ENCODE measurements at regions not wholly inside any gene's neighbourhood (a gene's known extent, or its start where the extent isn't known, plus 50 kb on each side); places are given as distances from the start of the nearest gene placed in this dataset.

DNA sequence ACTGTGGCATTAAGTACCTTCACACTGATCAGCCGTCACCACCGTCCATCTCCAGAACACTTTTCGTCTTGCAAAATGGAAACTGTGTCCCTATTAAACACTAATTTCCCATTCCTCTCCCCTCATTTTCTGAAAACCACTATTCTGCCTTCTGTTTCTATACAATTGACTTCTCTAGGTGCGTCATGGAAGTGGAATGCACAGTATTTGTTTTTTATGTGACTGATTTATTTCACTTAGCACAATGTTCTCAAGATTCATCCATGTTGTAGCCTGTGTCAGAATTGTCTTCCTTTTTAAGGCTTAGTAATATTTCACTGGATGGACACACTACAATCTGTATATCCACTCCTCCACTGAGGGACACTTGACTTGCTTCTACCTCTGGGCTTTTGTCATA, 53.8 kb upstream of the PDE10A start:
- ChIA-PET POLR2A (no interaction called here), CTCF (no interaction called here)
- TF ChIP-seq ZNF396 (CRISPR knock-in tag; IDR thresholded peaks at IDR 0.05; ENCODE audit: borderline replicate concordance) = no peak
- no peak for TF ChIP-seq HMGA2 (CRISPR knock-in tag; IDR thresholded peaks at IDR 0.05)
- H3K36me3 Mint-ChIP-seq = no peaks in the 10 kb centered on the region
- no peak overlapping the region for H3K4me3 Mint-ChIP-seq
- H3K27ac Mint-ChIP-seq = no peak overlapping the region
- no peaks in the 10 kb centered on the region for H3K4me1 Mint-ChIP-seq
- DNase-seq (ENCODE audit: low spot score) = no peak
- H3K9me3 Mint-ChIP-seq = no peaks in the 10 kb centered on the region
- ATAC-seq = no peak
- peaks cover under 1% of the 10 kb centered on the region; the same call in 1 of the 2 replicates for H3K27me3 Mint-ChIP-seq (ENCODE audit: low read depth)

DNA sequence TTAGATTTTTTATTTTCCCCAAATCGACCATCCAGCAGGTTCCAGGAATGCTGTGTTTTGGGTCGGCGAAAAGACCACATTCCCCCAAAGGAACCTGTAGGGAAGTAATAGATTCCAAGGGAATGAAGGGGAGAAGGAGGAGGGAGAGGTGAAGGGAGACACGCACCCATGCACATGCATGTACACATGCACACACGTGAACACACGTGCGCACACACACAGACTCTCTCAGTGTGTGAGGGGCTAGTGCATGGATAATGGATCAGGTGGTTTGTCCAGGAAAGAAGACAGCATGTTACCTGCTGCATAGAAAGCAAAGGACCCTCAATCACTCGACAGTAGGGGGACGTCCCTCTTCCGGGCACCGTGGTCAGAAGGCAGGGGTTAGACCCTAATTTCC, 52.4 kb upstream of the PDE10A start:
- Mint-ChIP-seq H3K27me3 (ENCODE audit: low read depth) (peaks cover 4% of the 10 kb centered on the region; the same call in 1 of the 2 replicates), H3K9me3 (no peaks in the 10 kb centered on the region), H3K27ac (no peak overlapping the region), H3K36me3 (no peaks in the 10 kb centered on the region), H3K4me3 (no peak overlapping the region), H3K4me1 (peaks cover 5% of the 10 kb centered on the region)
- CTCF ChIA-PET = no interaction called here
- ATAC-seq (no peak), DNase-seq (ENCODE audit: low spot score) (no peak)
- POLR2A ChIA-PET = no interaction called here
- TF ChIP-seq ETV6 (CRISPR knock-in tag; IDR thresholded peaks at IDR 0.05) = no peak
- TF ChIP-seq MYBL2 (CRISPR knock-in tag; IDR thresholded peaks at IDR 0.05) = no peak
- no peak for TF ChIP-seq KAT7 (CRISPR knock-in tag; IDR thresholded peaks at IDR 0.05; ENCODE audit: borderline replicate concordance)

DNA sequence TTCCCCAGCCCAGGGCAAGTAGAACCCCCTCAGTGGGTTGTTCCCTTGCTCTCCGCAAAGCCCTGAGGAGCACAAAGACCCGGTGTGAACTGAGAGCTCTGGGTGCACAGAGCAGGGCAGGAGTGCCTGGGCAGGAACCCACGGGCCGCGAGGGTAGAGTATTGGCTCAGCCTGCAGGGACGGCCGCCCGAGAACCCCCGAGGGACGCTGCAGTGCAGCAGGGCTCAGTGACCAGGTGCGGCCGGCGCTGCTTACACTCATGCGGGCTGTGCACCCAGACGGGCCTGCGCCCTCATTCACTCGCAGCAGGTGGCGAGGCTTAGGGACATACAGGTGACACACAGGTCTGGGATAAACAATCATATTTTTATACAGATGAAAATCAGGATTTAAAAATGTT, 51.9 kb upstream of the PDE10A start:
- Mint-ChIP-seq H3K27ac (no peak overlapping the region), H3K36me3 (no peaks in the 10 kb centered on the region), H3K4me3 (no peak overlapping the region), H3K27me3 (ENCODE audit: low read depth) (peaks cover 4% of the 10 kb centered on the region; the same call in 1 of the 2 replicates), H3K4me1 (peaks cover 7% of the 10 kb centered on the region), H3K9me3 (peaks cover 2% of the 10 kb centered on the region; the same call in 1 of the 2 replicates)
- ChIA-PET CTCF (no interaction called here), POLR2A (no interaction called here)
- no peak for TF ChIP-seq KAT7 (CRISPR knock-in tag; IDR thresholded peaks at IDR 0.05; ENCODE audit: borderline replicate concordance)
- TF ChIP-seq, protein P1, sequence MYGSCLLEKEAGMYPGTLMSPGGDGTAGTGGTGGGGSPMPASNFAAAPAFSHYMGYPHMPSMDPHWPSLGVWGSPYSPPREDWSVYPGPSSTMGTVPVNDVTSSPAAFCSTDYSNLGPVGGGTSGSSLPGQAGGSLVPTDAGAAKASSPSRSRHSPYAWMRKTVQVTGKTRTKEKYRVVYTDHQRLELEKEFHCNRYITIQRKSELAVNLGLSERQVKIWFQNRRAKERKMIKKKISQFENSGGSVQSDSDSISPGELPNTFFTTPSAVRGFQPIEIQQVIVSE (CRISPR knock-in tag; IDR thresholded peaks at IDR 0.05; ENCODE audit: borderline replicate concordance) = no peak
- TF ChIP-seq, protein P2, sequence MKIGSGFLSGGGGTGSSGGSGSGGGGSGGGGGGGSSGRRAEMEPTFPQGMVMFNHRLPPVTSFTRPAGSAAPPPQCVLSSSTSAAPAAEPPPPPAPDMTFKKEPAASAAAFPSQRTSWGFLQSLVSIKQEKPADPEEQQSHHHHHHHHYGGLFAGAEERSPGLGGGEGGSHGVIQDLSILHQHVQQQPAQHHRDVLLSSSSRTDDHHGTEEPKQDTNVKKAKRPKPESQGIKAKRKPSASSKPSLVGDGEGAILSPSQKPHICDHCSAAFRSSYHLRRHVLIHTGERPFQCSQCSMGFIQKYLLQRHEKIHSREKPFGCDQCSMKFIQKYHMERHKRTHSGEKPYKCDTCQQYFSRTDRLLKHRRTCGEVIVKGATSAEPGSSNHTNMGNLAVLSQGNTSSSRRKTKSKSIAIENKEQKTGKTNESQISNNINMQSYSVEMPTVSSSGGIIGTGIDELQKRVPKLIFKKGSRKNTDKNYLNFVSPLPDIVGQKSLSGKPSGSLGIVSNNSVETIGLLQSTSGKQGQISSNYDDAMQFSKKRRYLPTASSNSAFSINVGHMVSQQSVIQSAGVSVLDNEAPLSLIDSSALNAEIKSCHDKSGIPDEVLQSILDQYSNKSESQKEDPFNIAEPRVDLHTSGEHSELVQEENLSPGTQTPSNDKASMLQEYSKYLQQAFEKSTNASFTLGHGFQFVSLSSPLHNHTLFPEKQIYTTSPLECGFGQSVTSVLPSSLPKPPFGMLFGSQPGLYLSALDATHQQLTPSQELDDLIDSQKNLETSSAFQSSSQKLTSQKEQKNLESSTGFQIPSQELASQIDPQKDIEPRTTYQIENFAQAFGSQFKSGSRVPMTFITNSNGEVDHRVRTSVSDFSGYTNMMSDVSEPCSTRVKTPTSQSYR (CRISPR knock-in tag; IDR thresholded peaks at IDR 0.05) = no peak
- TF ChIP-seq, protein P3, sequence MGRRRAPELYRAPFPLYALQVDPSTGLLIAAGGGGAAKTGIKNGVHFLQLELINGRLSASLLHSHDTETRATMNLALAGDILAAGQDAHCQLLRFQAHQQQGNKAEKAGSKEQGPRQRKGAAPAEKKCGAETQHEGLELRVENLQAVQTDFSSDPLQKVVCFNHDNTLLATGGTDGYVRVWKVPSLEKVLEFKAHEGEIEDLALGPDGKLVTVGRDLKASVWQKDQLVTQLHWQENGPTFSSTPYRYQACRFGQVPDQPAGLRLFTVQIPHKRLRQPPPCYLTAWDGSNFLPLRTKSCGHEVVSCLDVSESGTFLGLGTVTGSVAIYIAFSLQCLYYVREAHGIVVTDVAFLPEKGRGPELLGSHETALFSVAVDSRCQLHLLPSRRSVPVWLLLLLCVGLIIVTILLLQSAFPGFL (CRISPR knock-in tag; IDR thresholded peaks at IDR 0.05; ENCODE audit: borderline replicate concordance) = no peak
- TF ChIP-seq ATF1 (CRISPR knock-in tag; IDR thresholded peaks at IDR 0.05) = no peak
- TF ChIP-seq ZNF423 (CRISPR knock-in tag; IDR thresholded peaks at IDR 0.05) = no peak
- TF ChIP-seq, protein P4, sequence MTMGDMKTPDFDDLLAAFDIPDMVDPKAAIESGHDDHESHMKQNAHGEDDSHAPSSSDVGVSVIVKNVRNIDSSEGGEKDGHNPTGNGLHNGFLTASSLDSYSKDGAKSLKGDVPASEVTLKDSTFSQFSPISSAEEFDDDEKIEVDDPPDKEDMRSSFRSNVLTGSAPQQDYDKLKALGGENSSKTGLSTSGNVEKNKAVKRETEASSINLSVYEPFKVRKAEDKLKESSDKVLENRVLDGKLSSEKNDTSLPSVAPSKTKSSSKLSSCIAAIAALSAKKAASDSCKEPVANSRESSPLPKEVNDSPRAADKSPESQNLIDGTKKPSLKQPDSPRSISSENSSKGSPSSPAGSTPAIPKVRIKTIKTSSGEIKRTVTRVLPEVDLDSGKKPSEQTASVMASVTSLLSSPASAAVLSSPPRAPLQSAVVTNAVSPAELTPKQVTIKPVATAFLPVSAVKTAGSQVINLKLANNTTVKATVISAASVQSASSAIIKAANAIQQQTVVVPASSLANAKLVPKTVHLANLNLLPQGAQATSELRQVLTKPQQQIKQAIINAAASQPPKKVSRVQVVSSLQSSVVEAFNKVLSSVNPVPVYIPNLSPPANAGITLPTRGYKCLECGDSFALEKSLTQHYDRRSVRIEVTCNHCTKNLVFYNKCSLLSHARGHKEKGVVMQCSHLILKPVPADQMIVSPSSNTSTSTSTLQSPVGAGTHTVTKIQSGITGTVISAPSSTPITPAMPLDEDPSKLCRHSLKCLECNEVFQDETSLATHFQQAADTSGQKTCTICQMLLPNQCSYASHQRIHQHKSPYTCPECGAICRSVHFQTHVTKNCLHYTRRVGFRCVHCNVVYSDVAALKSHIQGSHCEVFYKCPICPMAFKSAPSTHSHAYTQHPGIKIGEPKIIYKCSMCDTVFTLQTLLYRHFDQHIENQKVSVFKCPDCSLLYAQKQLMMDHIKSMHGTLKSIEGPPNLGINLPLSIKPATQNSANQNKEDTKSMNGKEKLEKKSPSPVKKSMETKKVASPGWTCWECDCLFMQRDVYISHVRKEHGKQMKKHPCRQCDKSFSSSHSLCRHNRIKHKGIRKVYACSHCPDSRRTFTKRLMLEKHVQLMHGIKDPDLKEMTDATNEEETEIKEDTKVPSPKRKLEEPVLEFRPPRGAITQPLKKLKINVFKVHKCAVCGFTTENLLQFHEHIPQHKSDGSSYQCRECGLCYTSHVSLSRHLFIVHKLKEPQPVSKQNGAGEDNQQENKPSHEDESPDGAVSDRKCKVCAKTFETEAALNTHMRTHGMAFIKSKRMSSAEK (CRISPR knock-in tag; IDR thresholded peaks at IDR 0.05; ENCODE audit: borderline replicate concordance) = no peak
- TF ChIP-seq TEAD4 (CRISPR knock-in tag; IDR thresholded peaks at IDR 0.05) = no peak
- no peak for TF ChIP-seq ETV6 (CRISPR knock-in tag; IDR thresholded peaks at IDR 0.05)
- TF ChIP-seq MYBL2 (CRISPR knock-in tag; IDR thresholded peaks at IDR 0.05) = no peak
- TF ChIP-seq, protein P5, sequence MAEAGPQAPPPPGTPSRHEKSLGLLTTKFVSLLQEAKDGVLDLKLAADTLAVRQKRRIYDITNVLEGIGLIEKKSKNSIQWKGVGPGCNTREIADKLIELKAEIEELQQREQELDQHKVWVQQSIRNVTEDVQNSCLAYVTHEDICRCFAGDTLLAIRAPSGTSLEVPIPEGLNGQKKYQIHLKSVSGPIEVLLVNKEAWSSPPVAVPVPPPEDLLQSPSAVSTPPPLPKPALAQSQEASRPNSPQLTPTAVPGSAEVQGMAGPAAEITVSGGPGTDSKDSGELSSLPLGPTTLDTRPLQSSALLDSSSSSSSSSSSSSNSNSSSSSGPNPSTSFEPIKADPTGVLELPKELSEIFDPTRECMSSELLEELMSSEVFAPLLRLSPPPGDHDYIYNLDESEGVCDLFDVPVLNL (CRISPR knock-in tag; IDR thresholded peaks at IDR 0.05; ENCODE audit: borderline replicate concordance, low read depth) = no peak
- TF ChIP-seq SP1 (CRISPR knock-in tag; conservative IDR thresholded peaks at IDR 0.05) = no peak
- ATAC-seq = no peak
- DNase-seq (ENCODE audit: low spot score) = no peak
